ENCODE measurements at regions not wholly inside any gene's neighbourhood (a gene's known extent, or its start where the extent isn't known, plus 50 kb on each side); places are given as distances from the start of the nearest gene placed in this dataset.

- TF ChIP-seq CTCF (IDR thresholded peaks at IDR 0.05) (no peak), POLR2A (IDR thresholded peaks at IDR 0.05) (no peak)
Measured at GRCh38 chr12:93158065-93158843, 219.5 kb upstream of the NUDT4 start.

Measured in uterus (tissue), 2 donors.